ENCODE measurements at regions not wholly inside any gene's neighbourhood (a gene's known extent, or its start where the extent isn't known, plus 50 kb on each side); places are given as distances from the start of the nearest gene placed in this dataset.

DNA sequence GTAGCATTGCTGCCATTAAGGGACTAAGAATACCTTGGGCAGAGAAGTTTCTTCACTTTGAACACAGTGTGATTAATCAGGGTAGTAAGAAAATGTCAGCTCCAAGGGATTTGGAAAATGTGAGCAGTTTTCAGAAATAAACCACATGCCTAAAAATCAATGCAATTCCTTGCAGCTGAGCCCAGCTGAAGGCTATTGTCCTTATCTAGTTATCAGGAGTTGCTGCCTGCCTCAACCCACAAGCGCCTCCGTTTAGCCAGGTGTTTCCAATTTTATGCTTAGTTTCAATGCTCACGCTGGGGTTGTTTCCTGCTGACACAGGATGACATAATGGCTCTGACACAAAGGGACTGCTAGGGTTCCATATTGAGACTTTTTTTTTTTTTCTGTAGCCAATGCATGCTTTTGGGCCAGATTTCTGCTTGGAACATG is 132.3 kb upstream of the ANK3 start:
- intact Hi-C loops (cut with DNase I, micrococcal nuclease): no loop called here
- DNase-seq: no peak
- ChIA-PET POLR2A (no interaction called here), CTCF (no interaction called here)
- H3K4me1 Mint-ChIP-seq (ENCODE audit: low read depth): peaks cover 11% of the 10 kb centered on the region
- no peak overlapping the region for H3K4me3 Mint-ChIP-seq
- no peaks in the 10 kb centered on the region for H3K4me1 ChIP-seq (ENCODE audit: insufficient read depth, low read length)
- H3K27me3 Mint-ChIP-seq: no peaks in the 10 kb centered on the region
- ATAC-seq (ENCODE audit: poor library complexity): no peak
- no peak overlapping the region for H3K27ac Mint-ChIP-seq
- no peak overlapping the region for H3K27ac ChIP-seq (ENCODE audit: low read depth in 1 of 2, low read length in 2 of 2)
- H3K4me3 ChIP-seq (ENCODE audit: low read length): no peak overlapping the region
- no peaks in the 10 kb centered on the region for H3K9me3 ChIP-seq (ENCODE audit: control insufficient read depth in 1 of 2, insufficient read depth in 1 of 2, low read length in 2 of 2)
- H3K27me3 ChIP-seq (ENCODE audit: control insufficient read depth in 1 of 2, insufficient read depth in 2 of 2, low read length in 2 of 2): no peaks in the 10 kb centered on the region
- TF ChIP-seq, protein P1, sequence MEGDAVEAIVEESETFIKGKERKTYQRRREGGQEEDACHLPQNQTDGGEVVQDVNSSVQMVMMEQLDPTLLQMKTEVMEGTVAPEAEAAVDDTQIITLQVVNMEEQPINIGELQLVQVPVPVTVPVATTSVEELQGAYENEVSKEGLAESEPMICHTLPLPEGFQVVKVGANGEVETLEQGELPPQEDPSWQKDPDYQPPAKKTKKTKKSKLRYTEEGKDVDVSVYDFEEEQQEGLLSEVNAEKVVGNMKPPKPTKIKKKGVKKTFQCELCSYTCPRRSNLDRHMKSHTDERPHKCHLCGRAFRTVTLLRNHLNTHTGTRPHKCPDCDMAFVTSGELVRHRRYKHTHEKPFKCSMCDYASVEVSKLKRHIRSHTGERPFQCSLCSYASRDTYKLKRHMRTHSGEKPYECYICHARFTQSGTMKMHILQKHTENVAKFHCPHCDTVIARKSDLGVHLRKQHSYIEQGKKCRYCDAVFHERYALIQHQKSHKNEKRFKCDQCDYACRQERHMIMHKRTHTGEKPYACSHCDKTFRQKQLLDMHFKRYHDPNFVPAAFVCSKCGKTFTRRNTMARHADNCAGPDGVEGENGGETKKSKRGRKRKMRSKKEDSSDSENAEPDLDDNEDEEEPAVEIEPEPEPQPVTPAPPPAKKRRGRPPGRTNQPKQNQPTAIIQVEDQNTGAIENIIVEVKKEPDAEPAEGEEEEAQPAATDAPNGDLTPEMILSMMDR (IDR thresholded peaks at IDR 0.05): no peak
- H3K9me3 Mint-ChIP-seq: peaks cover 5% of the 10 kb centered on the region
- peaks cover 42% of the 10 kb centered on the region for H3K36me3 Mint-ChIP-seq (ENCODE audit: low read depth)
- no peaks in the 10 kb centered on the region for H3K36me3 ChIP-seq (ENCODE audit: insufficient read depth, low read length)

DNA sequence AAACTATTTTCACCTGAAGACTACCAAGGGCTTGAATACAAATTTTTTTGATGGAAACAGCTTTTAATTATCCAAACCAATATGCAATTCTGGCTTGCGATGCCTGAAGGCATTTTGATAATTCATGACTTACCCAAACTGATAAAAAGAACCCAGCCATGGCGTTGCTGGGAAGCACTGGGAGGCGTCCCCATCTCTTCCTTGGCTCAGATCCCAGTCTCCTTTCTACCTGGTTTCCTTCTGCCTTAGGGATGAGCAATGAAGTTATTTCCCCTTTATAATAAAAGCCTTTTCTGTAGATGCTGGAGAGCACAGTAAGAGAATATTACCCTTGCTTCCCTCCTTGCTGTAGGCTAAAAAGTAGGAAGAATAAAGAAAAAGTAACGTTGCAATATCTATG is 129.1 kb upstream of the ANK3 start:
- H3K36me3 Mint-ChIP-seq (ENCODE audit: low read depth): peaks cover 20% of the 10 kb centered on the region
- ATAC-seq (ENCODE audit: poor library complexity): no peak
- no peaks in the 10 kb centered on the region for H3K4me1 ChIP-seq (ENCODE audit: insufficient read depth, low read length)
- TF ChIP-seq, protein P1 (IDR thresholded peaks at IDR 0.05): no peak
- CTCF ChIA-PET: no interaction called here
- no peak for DNase-seq
- no peak overlapping the region for H3K27ac Mint-ChIP-seq
- H3K27ac ChIP-seq (ENCODE audit: low read depth in 1 of 2, low read length in 2 of 2): no peak overlapping the region
- no peaks in the 10 kb centered on the region for H3K9me3 ChIP-seq (ENCODE audit: control insufficient read depth in 1 of 2, insufficient read depth in 1 of 2, low read length in 2 of 2)
- no peaks in the 10 kb centered on the region for H3K36me3 ChIP-seq (ENCODE audit: insufficient read depth, low read length)
- intact Hi-C loops (cut with DNase I, micrococcal nuclease): no loop called here
- no peak overlapping the region for H3K4me3 ChIP-seq (ENCODE audit: low read length)
- no peak overlapping the region for H3K4me3 Mint-ChIP-seq
- no peaks in the 10 kb centered on the region for H3K9me3 Mint-ChIP-seq
- H3K27me3 Mint-ChIP-seq: no peaks in the 10 kb centered on the region
- peaks cover 21% of the 10 kb centered on the region for H3K4me1 Mint-ChIP-seq (ENCODE audit: low read depth)
- no peaks in the 10 kb centered on the region for H3K27me3 ChIP-seq (ENCODE audit: control insufficient read depth in 1 of 2, insufficient read depth in 2 of 2, low read length in 2 of 2)
- POLR2A ChIA-PET: no interaction called here

DNA sequence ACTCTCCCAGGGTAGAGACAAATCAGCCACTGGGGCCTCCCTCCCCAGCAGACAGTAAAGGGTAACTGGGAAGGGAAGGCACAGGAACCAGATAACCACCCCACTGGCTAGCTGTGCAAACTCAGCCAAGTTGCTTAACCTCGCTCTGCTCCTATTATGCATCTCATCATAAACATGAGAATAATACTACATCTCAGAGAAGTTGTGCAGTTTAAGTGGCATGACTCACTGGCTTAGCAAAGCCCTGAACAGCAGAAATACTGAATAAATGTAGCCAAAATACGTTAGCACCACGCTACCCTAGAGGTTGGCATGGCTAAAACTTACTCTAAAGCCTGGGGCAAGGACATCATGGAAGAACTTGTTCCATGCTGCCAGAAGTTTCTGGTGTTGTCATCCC is 128.1 kb upstream of the ANK3 start:
- H3K4me1 Mint-ChIP-seq (ENCODE audit: low read depth): peaks cover 21% of the 10 kb centered on the region
- no peak overlapping the region for H3K27ac Mint-ChIP-seq
- no peak overlapping the region for H3K4me3 Mint-ChIP-seq
- no peak overlapping the region for H3K27ac ChIP-seq (ENCODE audit: low read depth in 1 of 2, low read length in 2 of 2)
- no peaks in the 10 kb centered on the region for H3K4me1 ChIP-seq (ENCODE audit: insufficient read depth, low read length)
- no peaks in the 10 kb centered on the region for H3K27me3 ChIP-seq (ENCODE audit: control insufficient read depth in 1 of 2, insufficient read depth in 2 of 2, low read length in 2 of 2)
- no peaks in the 10 kb centered on the region for H3K27me3 Mint-ChIP-seq
- no peak for DNase-seq
- H3K4me3 ChIP-seq (ENCODE audit: low read length): no peak overlapping the region
- TF ChIP-seq, protein P1 (IDR thresholded peaks at IDR 0.05): no peak
- POLR2A ChIA-PET: no interaction called here
- no peaks in the 10 kb centered on the region for H3K36me3 ChIP-seq (ENCODE audit: insufficient read depth, low read length)
- intact Hi-C loops (cut with DNase I, micrococcal nuclease): no loop called here
- H3K9me3 Mint-ChIP-seq: no peaks in the 10 kb centered on the region
- peaks cover 15% of the 10 kb centered on the region for H3K36me3 Mint-ChIP-seq (ENCODE audit: low read depth)
- no peak for ATAC-seq (ENCODE audit: poor library complexity)
- CTCF ChIA-PET: no interaction called here
- no peaks in the 10 kb centered on the region for H3K9me3 ChIP-seq (ENCODE audit: control insufficient read depth in 1 of 2, insufficient read depth in 1 of 2, low read length in 2 of 2)
